BE2C (cell line): ENCODE measurements at regions not wholly inside any gene's neighbourhood (a gene's known extent, or its start where the extent isn't known, plus 50 kb on each side); places are given as distances from the start of the nearest gene placed in this dataset.
A peak's percentile ranks its signal among the peaks of the same experiment; 100 is the strongest.

ENCODE experiments used
- DNase-seq: peaks from one replicate; pipeline ENCODE4 v3.0.0-alpha.2; 2020
- H3K27me3 ChIP-seq: fragments of 250-450 bp; sonication (Bioruptor Pico); 2 replicates; pipeline ENCODE4 v1.5.1; 2020; ENCODE audit warnings: mild to moderate bottlenecking
- H3K36me3 ChIP-seq: fragments of 250-450 bp; sonication (Bioruptor Pico); 2 replicates; pipeline ENCODE4 v1.5.1; 2020; ENCODE audit warnings: mild to moderate bottlenecking
- H3K4me1 ChIP-seq: fragments of 250-450 bp; sonication (Bioruptor Pico); 2 replicates; pipeline ENCODE4 v1.5.1; 2020
- H3K4me3 ChIP-seq: 2 replicates; pipeline ENCODE4 v1.5.1; 2011; ENCODE audit warnings: low read depth, low read length
- H3K9me3 ChIP-seq: fragments of 250-450 bp; sonication (Bioruptor Pico); 2 replicates; pipeline ENCODE4 v1.5.1; 2020
- TF ChIP-seq, protein P1 (sequence below): IDR thresholded peaks from 2 replicates; pipeline ENCODE4 v1.5.1; 2012; ENCODE audit warnings: mild to moderate bottlenecking, low read depth, low read length

DNA sequence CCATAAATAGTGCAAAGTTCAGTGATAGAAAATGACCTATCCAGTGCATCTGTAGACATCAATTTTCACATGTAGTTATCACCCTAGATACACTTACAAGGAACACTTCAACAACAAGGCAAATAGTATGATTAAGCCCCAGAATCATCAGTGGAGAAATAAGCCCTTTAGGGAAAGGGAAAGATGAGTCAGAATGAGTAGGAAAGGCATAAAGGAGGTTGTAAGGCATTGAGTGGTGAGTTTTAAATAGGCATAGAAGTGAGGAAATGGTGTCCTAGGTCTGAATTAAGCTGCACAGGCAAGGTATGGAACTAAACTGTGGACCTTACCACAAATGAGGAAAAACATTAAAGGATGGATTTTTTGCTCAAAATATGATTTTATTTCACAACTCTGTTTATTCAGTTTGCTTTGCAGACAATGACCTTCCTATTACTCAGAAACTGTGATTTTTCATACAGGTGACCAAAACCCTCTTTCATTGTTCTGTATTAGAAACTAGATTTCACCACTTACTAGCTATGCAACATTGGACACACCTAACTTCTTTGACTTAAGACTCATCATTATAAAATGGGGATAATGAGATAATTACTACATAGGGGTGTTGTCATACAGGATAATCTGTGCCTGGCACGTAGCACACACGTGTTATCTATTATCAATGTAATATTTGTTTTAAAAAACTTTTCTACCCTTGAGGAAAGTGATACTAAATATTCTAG is 57.0 kb upstream of the MAP9 start:
- Histone ChIP-seq H3K4me3 (no peak overlapping the region), H3K27me3 (no peaks in the 10 kb centered on the region), H3K9me3 (no peaks in the 10 kb centered on the region), H3K4me1 (peaks cover 3% of the 10 kb centered on the region; the same call in 1 of the 2 replicates), H3K36me3 (no peaks in the 10 kb centered on the region)
- TF ChIP-seq, protein P1, sequence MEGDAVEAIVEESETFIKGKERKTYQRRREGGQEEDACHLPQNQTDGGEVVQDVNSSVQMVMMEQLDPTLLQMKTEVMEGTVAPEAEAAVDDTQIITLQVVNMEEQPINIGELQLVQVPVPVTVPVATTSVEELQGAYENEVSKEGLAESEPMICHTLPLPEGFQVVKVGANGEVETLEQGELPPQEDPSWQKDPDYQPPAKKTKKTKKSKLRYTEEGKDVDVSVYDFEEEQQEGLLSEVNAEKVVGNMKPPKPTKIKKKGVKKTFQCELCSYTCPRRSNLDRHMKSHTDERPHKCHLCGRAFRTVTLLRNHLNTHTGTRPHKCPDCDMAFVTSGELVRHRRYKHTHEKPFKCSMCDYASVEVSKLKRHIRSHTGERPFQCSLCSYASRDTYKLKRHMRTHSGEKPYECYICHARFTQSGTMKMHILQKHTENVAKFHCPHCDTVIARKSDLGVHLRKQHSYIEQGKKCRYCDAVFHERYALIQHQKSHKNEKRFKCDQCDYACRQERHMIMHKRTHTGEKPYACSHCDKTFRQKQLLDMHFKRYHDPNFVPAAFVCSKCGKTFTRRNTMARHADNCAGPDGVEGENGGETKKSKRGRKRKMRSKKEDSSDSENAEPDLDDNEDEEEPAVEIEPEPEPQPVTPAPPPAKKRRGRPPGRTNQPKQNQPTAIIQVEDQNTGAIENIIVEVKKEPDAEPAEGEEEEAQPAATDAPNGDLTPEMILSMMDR, result no peak
- no peak for DNase-seq

DNA sequence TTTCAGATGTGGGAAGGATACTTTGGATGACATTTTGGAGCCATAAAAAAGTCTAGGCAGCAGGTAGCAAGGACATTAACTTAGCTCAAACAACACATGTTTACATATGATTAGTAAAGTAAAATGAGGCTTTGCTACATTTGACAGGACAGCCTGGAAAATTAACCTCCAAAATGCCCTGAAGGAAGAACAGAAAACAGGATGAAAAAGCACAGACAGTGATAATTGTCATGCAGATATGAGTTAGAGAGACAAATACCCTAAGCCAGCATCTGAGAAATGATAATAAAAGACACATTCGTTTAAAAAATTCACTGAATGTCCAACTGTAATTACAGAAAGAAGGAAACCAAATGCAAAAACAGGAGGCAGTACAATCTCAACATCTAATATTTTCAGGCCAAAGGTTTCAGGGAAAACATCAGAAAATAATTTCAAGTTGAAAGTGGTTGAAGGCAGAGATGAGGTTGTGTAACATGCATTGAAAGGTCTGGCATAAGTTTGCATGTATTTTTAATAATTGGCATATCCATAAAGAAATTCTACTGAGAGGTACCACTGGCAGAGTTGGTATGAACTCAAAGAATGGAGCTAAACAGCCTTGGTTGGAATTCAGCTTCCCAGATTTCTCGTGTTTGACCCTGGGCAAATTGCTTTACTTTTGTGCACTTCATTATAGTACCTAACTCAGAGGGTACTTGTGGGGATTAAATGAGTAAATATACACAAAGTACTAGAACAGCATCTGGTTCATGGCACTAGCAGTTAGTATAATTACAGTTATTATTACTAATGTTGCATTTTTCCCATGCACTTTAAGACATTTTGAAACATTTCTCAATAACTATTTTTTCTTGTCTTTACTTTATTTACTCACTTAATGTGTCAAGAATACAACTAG is 54.4 kb upstream of the MAP9 start:
- DNase-seq, result no peak
- no peaks in the 10 kb centered on the region; the same call in none of the 2 replicates for H3K9me3 ChIP-seq
- H3K27me3 ChIP-seq, result no peaks in the 10 kb centered on the region

DNA sequence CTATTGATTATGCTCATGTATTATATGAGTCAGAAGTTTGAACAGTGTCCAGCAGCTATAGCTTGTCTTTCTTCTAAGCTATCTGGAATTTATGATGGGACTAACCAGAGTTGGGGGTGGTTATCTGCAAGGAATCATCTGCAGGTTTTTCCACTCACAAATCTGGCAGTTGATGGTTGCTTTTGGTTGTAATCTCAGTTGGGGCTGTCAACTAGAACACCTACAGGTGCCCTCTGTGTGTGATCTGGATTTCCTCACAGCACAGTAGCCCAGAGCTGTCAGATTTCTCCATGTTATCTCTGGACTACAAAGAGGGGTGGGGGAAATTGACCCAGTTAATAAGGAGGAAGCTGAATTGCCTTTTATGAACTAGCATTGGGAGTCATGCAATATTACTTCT is 51.4 kb upstream of the MAP9 start:
- no peaks in the 10 kb centered on the region; the same call in none of the 2 replicates for H3K9me3 ChIP-seq
- H3K27me3 ChIP-seq, result no peaks in the 10 kb centered on the region
- TF ChIP-seq, protein P1, result no peak

More for the DNA sequence above, 54.4 kb upstream of the MAP9 start:
- Histone ChIP-seq H3K36me3 (no peaks in the 10 kb centered on the region), H3K4me1 (peaks cover 3% of the 10 kb centered on the region; the same call in 1 of the 2 replicates), H3K4me3 (0 out of 2 replicates have a peak overlapping the region, but pooled peaks have one; percentile 5)
- TF ChIP-seq, protein P1, result no peak

DNA sequence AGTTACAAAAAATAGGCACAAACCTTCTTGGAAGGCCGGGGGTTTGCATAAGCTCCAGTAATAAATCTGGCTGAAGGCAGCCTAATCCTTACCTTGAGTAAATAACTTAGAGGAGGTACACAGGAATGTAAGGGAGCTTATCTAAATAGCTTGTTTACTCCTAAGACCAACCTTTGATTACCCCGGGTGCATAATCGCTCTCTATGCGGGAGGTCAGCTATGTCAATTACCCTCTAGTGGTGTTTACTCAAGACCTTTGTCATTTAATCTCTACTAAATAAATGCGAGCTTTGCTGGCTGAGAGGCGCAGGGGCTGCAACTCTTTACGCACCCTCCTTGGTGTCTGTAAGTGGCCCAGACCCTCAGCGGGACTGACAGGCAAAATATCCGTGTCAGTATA is 50.2 kb upstream of the MAP9 start:
- Histone ChIP-seq H3K9me3 (no peaks in the 10 kb centered on the region; the same call in none of the 2 replicates), H3K4me1 (peaks cover 3% of the 10 kb centered on the region; the same call in 1 of the 2 replicates), H3K36me3 (no peaks in the 10 kb centered on the region), H3K4me3 (no peak overlapping the region), H3K27me3 (no peaks in the 10 kb centered on the region)
- TF ChIP-seq, protein P1, result no peak
- no peak for DNase-seq

More for the DNA sequence above, 51.4 kb upstream of the MAP9 start:
- Histone ChIP-seq H3K4me1 (peaks cover 3% of the 10 kb centered on the region; the same call in 1 of the 2 replicates), H3K36me3 (no peaks in the 10 kb centered on the region), H3K4me3 (no peak overlapping the region)
- DNase-seq, result peak; percentile 27
